ENCODE measurements at regions not wholly inside any gene's neighbourhood (a gene's known extent, or its start where the extent isn't known, plus 50 kb on each side); places are given as distances from the start of the nearest gene placed in this dataset.

DNA sequence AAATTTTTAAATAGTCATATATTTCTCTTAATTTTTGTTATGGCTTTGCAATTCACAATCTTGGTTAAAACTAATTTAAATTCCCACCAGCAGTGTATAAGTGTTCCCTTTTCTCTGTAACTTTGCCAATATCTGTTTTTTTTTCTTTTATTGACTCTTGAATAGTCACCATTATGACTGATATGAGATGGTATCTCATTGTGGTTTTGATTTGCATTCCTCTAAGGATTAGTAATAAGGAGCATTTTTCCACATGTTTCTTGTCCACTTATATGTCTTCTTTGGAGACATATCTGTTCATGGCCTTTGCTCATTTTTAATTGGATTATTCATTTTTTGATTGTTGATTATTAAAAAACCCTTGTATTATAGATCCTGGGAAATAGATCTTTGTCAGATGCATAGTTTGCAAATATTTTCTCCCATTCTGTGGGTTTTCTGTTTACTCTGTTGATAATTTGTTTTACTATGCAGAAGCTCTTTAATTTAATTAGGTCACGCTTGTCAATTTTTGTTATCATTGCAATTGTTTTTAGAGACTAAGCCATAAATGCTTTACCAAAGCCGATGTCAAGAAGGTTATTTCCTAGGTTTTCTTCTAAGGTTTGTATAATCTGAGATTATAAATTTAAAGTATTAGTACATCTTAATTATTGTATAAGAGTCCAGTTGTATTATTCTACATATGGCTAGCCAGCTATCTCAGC lies 610.9 kb downstream of the CHSY3 start:
- H2BK12ac ChIP-seq (ENCODE audit: insufficient read length, low read depth, low read length) = no peak overlapping the region
- H3T11ph ChIP-seq (ENCODE audit: low read length) = no peak overlapping the region
- H3K18ac ChIP-seq (ENCODE audit: insufficient read length, low read depth, low read length) = no peak overlapping the region
- no peaks in the 10 kb centered on the region for H3K79me1 ChIP-seq (ENCODE audit: insufficient read depth, low read depth, low read length, poor library complexity, severe bottlenecking)
- H4K20me1 ChIP-seq (ENCODE audit: control insufficient read depth, insufficient read depth, insufficient read length) = no peaks in the 10 kb centered on the region
- no peak overlapping the region for H2BK15ac ChIP-seq (ENCODE audit: low read depth, low read length)
- H3K79me2 ChIP-seq (ENCODE audit: insufficient read depth, low read length) = no peaks in the 10 kb centered on the region
- H3K27me3 Mint-ChIP-seq (ENCODE audit: low read depth) = no peaks in the 10 kb centered on the region
- no peak overlapping the region for H3K9ac ChIP-seq (ENCODE audit: extremely low read depth, insufficient read length, low read length)
- no peak overlapping the region for H3K27ac ChIP-seq (ENCODE audit: insufficient read length, low read depth, low read length)
- no peak overlapping the region for H2BK20ac ChIP-seq (ENCODE audit: low read depth, low read length, poor library complexity, severe bottlenecking)
- peaks cover 2 to 3% of the 10 kb centered on the region in 2 experiments; a peak in 4 of 5 replicates for H3K9me3 Mint-ChIP-seq
- H3K9me3 ChIP-seq (ENCODE audit: control insufficient read depth, low read depth, low read length) = no peaks in the 10 kb centered on the region
- no peak for DNase-seq
- no peak overlapping the region for H2AK5ac ChIP-seq (ENCODE audit: insufficient read length, low read length)
- H3K27ac Mint-ChIP-seq = no peak overlapping the region
- H3K4me1 ChIP-seq (ENCODE audit: insufficient read depth, low read length) = no peaks in the 10 kb centered on the region; the same call in 1 of the 2 replicates
- no peak overlapping the region for H3K4ac ChIP-seq (ENCODE audit: low read depth, low read length)
- no peak overlapping the region for H2BK5ac ChIP-seq (ENCODE audit: insufficient read length, low read length)
- no peak overlapping the region for H3K56ac ChIP-seq (ENCODE audit: insufficient read length, low read depth, low read length)
- peaks cover 2% of the 10 kb centered on the region in 2 experiments; a peak in 3 of 4 replicates for H3K4me1 Mint-ChIP-seq
- H4K91ac ChIP-seq (ENCODE audit: insufficient read length, low read depth, low read length) = no peak overlapping the region
- no peak overlapping the region for H2BK120ac ChIP-seq (ENCODE audit: low read depth, low read length, poor library complexity, severe bottlenecking)
- no peaks in the 10 kb centered on the region for H3K27me3 ChIP-seq (ENCODE audit: insufficient read depth, low read length)
- TF ChIP-seq, protein P1, sequence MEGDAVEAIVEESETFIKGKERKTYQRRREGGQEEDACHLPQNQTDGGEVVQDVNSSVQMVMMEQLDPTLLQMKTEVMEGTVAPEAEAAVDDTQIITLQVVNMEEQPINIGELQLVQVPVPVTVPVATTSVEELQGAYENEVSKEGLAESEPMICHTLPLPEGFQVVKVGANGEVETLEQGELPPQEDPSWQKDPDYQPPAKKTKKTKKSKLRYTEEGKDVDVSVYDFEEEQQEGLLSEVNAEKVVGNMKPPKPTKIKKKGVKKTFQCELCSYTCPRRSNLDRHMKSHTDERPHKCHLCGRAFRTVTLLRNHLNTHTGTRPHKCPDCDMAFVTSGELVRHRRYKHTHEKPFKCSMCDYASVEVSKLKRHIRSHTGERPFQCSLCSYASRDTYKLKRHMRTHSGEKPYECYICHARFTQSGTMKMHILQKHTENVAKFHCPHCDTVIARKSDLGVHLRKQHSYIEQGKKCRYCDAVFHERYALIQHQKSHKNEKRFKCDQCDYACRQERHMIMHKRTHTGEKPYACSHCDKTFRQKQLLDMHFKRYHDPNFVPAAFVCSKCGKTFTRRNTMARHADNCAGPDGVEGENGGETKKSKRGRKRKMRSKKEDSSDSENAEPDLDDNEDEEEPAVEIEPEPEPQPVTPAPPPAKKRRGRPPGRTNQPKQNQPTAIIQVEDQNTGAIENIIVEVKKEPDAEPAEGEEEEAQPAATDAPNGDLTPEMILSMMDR (conservative IDR thresholded peaks at IDR 0.05) = no peak
- no peak overlapping the region for H2AFZ ChIP-seq (ENCODE audit: low read length)
- H3K23ac ChIP-seq (ENCODE audit: insufficient read length, low read depth, low read length) = no peak overlapping the region
- H3K36me3 Mint-ChIP-seq (ENCODE audit: insufficient read depth in 1 of 3, low read depth in 3 of 3) = peaks cover 0 to 5% (median 0%) of the 10 kb centered on the region in 3 experiments; a peak in 1 of 7 replicates
- WGBS (ENCODE audit: extremely low coverage, insufficient read length, low lambda C conversion rate) = no CpG with 5 or more reads among the region's 2 CpGs
- no peak overlapping the region for H3K4me2 ChIP-seq (ENCODE audit: insufficient read depth, insufficient read length, low read length)
- no peak overlapping the region for H4K5ac ChIP-seq (ENCODE audit: insufficient read length, low read depth, low read length)
- H3K23me2 ChIP-seq (ENCODE audit: insufficient read length, low read depth, low read length, poor library complexity, severe bottlenecking) = no peaks in the 10 kb centered on the region
- H4K8ac ChIP-seq (replicated peaks; ENCODE audit: insufficient read length, low read depth, low read length) = no peak overlapping the region
- no peak overlapping the region for H3K14ac ChIP-seq (ENCODE audit: insufficient read depth, low read length)
- no peak overlapping the region for H3K4me3 Mint-ChIP-seq
